GM23338 (cell line): ENCODE measurements at regions not wholly inside any gene's neighbourhood (a gene's known extent, or its start where the extent isn't known, plus 50 kb on each side); places are given as distances from the start of the nearest gene placed in this dataset.

Source experiments
- ATAC-seq: fragments of 200-7000 bp; cut with Tn5 transposase; 3 replicates; pipeline ENCODE4 v1.9.1; 2020
- DNase-seq: peaks from one replicate; pipeline ENCODE4 v3.0.0-alpha.2; 2015; ENCODE audit warnings: low spot score
- H2AFZ ChIP-seq: fragments of 200-600 bp; sonication (generic); 2 replicates; pipeline ENCODE4 v1.8.0; 2016; ENCODE audit warnings: antibody characterized with exemption, mild to moderate bottlenecking, moderate library complexity
- H3F3A ChIP-seq: fragments of 200-600 bp; sonication (generic); replicated peaks from 2 replicates; pipeline ENCODE4 v1.8.0; 2017; ENCODE audit warnings: antibody characterized with exemption, mixed run types, low read depth
- H3K27ac ChIP-seq: fragments of 200-600 bp; sonication (generic); 2 replicates; pipeline ENCODE4 v1.6.1; 2016; ENCODE audit warnings: low read depth
- H3K27me3 ChIP-seq: fragments of 200-600 bp; sonication (generic); 2 replicates; pipeline ENCODE4 v1.8.0; 2016; ENCODE audit warnings: mild to moderate bottlenecking, mixed run types, moderate library complexity; ENCODE audit not compliant: insufficient read depth
- H3K36me3 ChIP-seq: fragments of 200-600 bp; sonication (generic); 2 replicates; pipeline ENCODE4 v1.8.0; 2016; ENCODE audit warnings: mild to moderate bottlenecking; ENCODE audit not compliant: insufficient read depth
- H3K4me1 ChIP-seq: fragments of 200-600 bp; sonication (generic); 2 replicates; pipeline ENCODE4 v1.8.0; 2016; ENCODE audit warnings: mild to moderate bottlenecking, moderate library complexity; ENCODE audit not compliant: insufficient read depth
- H3K4me2 ChIP-seq: fragments of 200-600 bp; sonication (generic); 2 replicates; pipeline ENCODE4 v1.7.1; 2017; ENCODE audit warnings: mixed run types
- H3K4me3 ChIP-seq: fragments of 200-600 bp; sonication (generic); 2 replicates; pipeline ENCODE4 v1.6.1; 2016; ENCODE audit warnings: mixed run types
- H3K79me2 ChIP-seq: fragments of 200-600 bp; sonication (generic); replicated peaks from 2 replicates; pipeline ENCODE4 v1.8.0; 2017; ENCODE audit warnings: mild to moderate bottlenecking; ENCODE audit not compliant: insufficient read depth
- H3K9me2 ChIP-seq: fragments of 200-600 bp; sonication (generic); 2 replicates; pipeline ENCODE4 v1.8.0; 2017; ENCODE audit not compliant: insufficient read depth
- H4K20me1 ChIP-seq: fragments of 200-600 bp; sonication (generic); replicated peaks from 2 replicates; pipeline ENCODE4 v1.8.0; 2017; ENCODE audit warnings: mild to moderate bottlenecking; ENCODE audit not compliant: insufficient read depth
- H3K27ac Mint-ChIP-seq: 2 replicates; pipeline ENCODE4 v1.8.0; 2020; ENCODE audit warnings: inconsistent platforms, mild to moderate bottlenecking, moderate library complexity, mixed read lengths
- H3K27me3 Mint-ChIP-seq: 3 replicates; pipeline ENCODE4 v1.8.0; 2022; ENCODE audit warnings: low read depth, mild to moderate bottlenecking, moderate library complexity, mixed read lengths, inconsistent platforms; ENCODE audit not compliant: insufficient read depth, poor library complexity
- H3K36me3 Mint-ChIP-seq: 3 replicates; pipeline ENCODE4 v1.8.0; 2021; ENCODE audit warnings: low read depth, mild to moderate bottlenecking, inconsistent platforms, moderate library complexity, mixed read lengths
- H3K4me1 Mint-ChIP-seq: 3 replicates; pipeline ENCODE4 v1.8.0; 2020; ENCODE audit warnings: mild to moderate bottlenecking, inconsistent platforms, mixed read lengths
- H3K4me3 Mint-ChIP-seq: 3 replicates; pipeline ENCODE4 v1.8.0; 2021; ENCODE audit warnings: moderate library complexity, mild to moderate bottlenecking, inconsistent platforms, mixed read lengths
- H3K9me3 Mint-ChIP-seq: 3 replicates; pipeline ENCODE4 v1.8.0; 2020; ENCODE audit warnings: moderate library complexity, mild to moderate bottlenecking, inconsistent platforms, mixed read lengths
- CTCF ChIP-seq, 2 experiments: fragments of 200-600 bp in 1 of 2; sonication (generic) in 1 of 2; conservative IDR thresholded peaks; 2 replicates each; pipeline versions ENCODE4 v1.5.1 to v1.6.1; 2016 to 2017; ENCODE audit warnings: antibody characterized with exemption in 2 of 2, low read depth in 2 of 2, mild to moderate bottlenecking in 2 of 2, moderate library complexity in 1 of 2
- ETS1 ChIP-seq: IDR thresholded peaks from 2 replicates; pipeline ENCODE4 v1.6.1; 2016; ENCODE audit warnings: antibody characterized with exemption
- EZH2phosphoT487 ChIP-seq: fragments of 200-600 bp; sonication (generic); IDR thresholded peaks from one replicate; pipeline ENCODE4 v1.8.1; 2018; ENCODE audit warnings: antibody characterized with exemption; ENCODE audit not compliant: unreplicated experiment
- POLR2AphosphoS5 ChIP-seq: IDR thresholded peaks from 2 replicates; pipeline ENCODE4 v1.6.1; 2016; ENCODE audit warnings: antibody characterized with exemption, low read depth
- STAT1 ChIP-seq: IDR thresholded peaks from one replicate; pipeline ENCODE4 v1.6.1; 2016; ENCODE audit warnings: antibody characterized with exemption; ENCODE audit not compliant: unreplicated experiment
- ZNF462 ChIP-seq: fragments of 250-450 bp; sonication (Bioruptor Pico); IDR thresholded peaks from 2 replicates; pipeline ENCODE4 v1.5.0; 2020; ENCODE audit warnings: mild to moderate bottlenecking, moderate library complexity
- TF ChIP-seq, protein P1 (sequence below): IDR thresholded peaks from one replicate; pipeline ENCODE4 v1.6.1; 2018; ENCODE audit warnings: antibody characterized with exemption; ENCODE audit not compliant: unreplicated experiment

DNA sequence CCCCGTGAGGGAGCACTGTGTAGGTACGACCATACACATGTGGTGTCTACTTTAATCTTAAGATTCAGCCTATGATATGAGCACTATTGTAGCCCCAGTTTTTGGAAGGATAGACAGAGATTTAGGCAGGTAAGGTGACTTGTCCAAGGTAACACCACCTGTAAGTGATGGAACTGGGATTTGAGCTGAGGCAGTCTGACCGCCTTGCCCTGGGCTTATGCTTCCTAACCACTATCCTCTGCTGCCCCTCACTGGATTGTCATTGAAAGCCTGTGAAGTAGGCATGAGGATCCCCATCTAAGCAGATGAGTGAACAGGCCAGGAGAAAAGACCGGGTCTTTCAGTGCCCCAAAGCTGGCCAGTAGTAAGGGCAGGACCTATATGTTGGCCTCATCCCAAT, 343.8 kb downstream of the CYRIA start:
- ATAC-seq (peak; percentile 61), DNase-seq (peak; percentile 43)
- H3K27ac Mint-ChIP-seq: no peak overlapping the region
- H3K27me3 Mint-ChIP-seq: peaks cover 24% of the 10 kb centered on the region
- Histone ChIP-seq H3F3A (no peaks in the 10 kb centered on the region), H3K27ac (no peak overlapping the region), H3K36me3 (no peaks in the 10 kb centered on the region), H4K20me1 (no peaks in the 10 kb centered on the region), H3K4me2 (no peak overlapping the region), H3K4me1 (0 out of 2 replicates have a peak, but pooled peaks cover 6% of the 10 kb centered on the region), H2AFZ (no peak overlapping the region), H3K4me3 (no peak overlapping the region), H3K27me3 (no peaks in the 10 kb centered on the region), H3K9me2 (no peaks in the 10 kb centered on the region), H3K79me2 (no peaks in the 10 kb centered on the region)
- H3K36me3 Mint-ChIP-seq: no peaks in the 10 kb centered on the region
- no peaks in the 10 kb centered on the region for H3K9me3 Mint-ChIP-seq
- TF ChIP-seq STAT1 (no peak), ETS1 (no peak), POLR2AphosphoS5 (no peak), CTCF (conservative IDR thresholded peaks at IDR 0.05; ENCODE audit: low read depth in 2 of 2) (peak; percentile 44 to 76)
- TF ChIP-seq, protein P1, sequence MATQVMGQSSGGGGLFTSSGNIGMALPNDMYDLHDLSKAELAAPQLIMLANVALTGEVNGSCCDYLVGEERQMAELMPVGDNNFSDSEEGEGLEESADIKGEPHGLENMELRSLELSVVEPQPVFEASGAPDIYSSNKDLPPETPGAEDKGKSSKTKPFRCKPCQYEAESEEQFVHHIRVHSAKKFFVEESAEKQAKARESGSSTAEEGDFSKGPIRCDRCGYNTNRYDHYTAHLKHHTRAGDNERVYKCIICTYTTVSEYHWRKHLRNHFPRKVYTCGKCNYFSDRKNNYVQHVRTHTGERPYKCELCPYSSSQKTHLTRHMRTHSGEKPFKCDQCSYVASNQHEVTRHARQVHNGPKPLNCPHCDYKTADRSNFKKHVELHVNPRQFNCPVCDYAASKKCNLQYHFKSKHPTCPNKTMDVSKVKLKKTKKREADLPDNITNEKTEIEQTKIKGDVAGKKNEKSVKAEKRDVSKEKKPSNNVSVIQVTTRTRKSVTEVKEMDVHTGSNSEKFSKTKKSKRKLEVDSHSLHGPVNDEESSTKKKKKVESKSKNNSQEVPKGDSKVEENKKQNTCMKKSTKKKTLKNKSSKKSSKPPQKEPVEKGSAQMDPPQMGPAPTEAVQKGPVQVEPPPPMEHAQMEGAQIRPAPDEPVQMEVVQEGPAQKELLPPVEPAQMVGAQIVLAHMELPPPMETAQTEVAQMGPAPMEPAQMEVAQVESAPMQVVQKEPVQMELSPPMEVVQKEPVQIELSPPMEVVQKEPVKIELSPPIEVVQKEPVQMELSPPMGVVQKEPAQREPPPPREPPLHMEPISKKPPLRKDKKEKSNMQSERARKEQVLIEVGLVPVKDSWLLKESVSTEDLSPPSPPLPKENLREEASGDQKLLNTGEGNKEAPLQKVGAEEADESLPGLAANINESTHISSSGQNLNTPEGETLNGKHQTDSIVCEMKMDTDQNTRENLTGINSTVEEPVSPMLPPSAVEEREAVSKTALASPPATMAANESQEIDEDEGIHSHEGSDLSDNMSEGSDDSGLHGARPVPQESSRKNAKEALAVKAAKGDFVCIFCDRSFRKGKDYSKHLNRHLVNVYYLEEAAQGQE: no peak
- peaks cover 28% of the 10 kb centered on the region for H3K4me1 Mint-ChIP-seq
- no peak overlapping the region for H3K4me3 Mint-ChIP-seq

- H3K4me1 ChIP-seq: 0 out of 2 replicates have a peak, but pooled peaks cover 6% of the 10 kb centered on the region
- H3K4me1 Mint-ChIP-seq: peaks cover 23% of the 10 kb centered on the region
- no peaks in the 10 kb centered on the region for H3K36me3 ChIP-seq
- no peaks in the 10 kb centered on the region for H4K20me1 ChIP-seq
- no peak for DNase-seq
- no peaks in the 10 kb centered on the region for H3K9me3 Mint-ChIP-seq
- no peak overlapping the region for H3K4me3 ChIP-seq
- H2AFZ ChIP-seq: 0 out of 2 replicates have a peak overlapping the region, but pooled peaks have one; percentile 7
- H3K27ac Mint-ChIP-seq: no peak overlapping the region
- H3K27me3 Mint-ChIP-seq: peaks cover 23% of the 10 kb centered on the region
- H3K9me2 ChIP-seq: no peaks in the 10 kb centered on the region
- H3K79me2 ChIP-seq: no peaks in the 10 kb centered on the region
- H3K4me3 Mint-ChIP-seq: no peak overlapping the region
- no peaks in the 10 kb centered on the region for H3K27me3 ChIP-seq
- no peak overlapping the region for H3K4me2 ChIP-seq
- no peak overlapping the region for H3K27ac ChIP-seq
- H3F3A ChIP-seq: no peaks in the 10 kb centered on the region
- no peak for ATAC-seq
- H3K36me3 Mint-ChIP-seq: no peaks in the 10 kb centered on the region
- TF ChIP-seq EZH2phosphoT487 (no peak), ZNF462 (CRISPR knock-in tag) (no peak)
These were observed 344.4 kb downstream of the CYRIA start for GRCh38 chr2:16321256-16321655.
